Upper lobe of right lung (tissue), 1 donor: ENCODE measurements at regions not wholly inside any gene's neighbourhood (a gene's known extent, or its start where the extent isn't known, plus 50 kb on each side); places are given as distances from the start of the nearest gene placed in this dataset.
A peak's percentile ranks its signal among the peaks of the same experiment; 100 is the strongest.

ENCODE experiments used
- ATAC-seq: fragments of 200-7000 bp; cut with Tn5 transposase; one replicate; pipeline ENCODE4 v1.9.1; 2020; ENCODE audit warnings: mild to moderate bottlenecking, moderate library complexity
- DNase-seq: peaks from one replicate; pipeline ENCODE4 v3.0.0-alpha.2; 2020
- H3K27ac ChIP-seq: fragments of 200-600 bp; one replicate; pipeline ENCODE4 v1.8.0; 2022
- H3K27me3 ChIP-seq: fragments of 200-600 bp; one replicate; pipeline ENCODE4 v1.8.0; 2022; ENCODE audit warnings: mild to moderate bottlenecking
- H3K36me3 ChIP-seq: fragments of 200-600 bp; one replicate; pipeline ENCODE4 v1.8.0; 2022
- H3K4me1 ChIP-seq: fragments of 200-600 bp; one replicate; pipeline ENCODE4 v1.8.0; 2022
- H3K4me3 ChIP-seq: fragments of 200-600 bp; one replicate; pipeline ENCODE4 v1.8.0; 2022; ENCODE audit warnings: mild to moderate bottlenecking
- H3K9me3 ChIP-seq: fragments of 200-600 bp; one replicate; pipeline ENCODE4 v1.8.0; 2022
- CTCF ChIP-seq: fragments of 200-600 bp; IDR thresholded peaks from one replicate; pipeline ENCODE4 v1.8.0; 2022; ENCODE audit warnings: antibody characterized with exemption
- intact Hi-C: fragments of 100-400 bp; cut with DNase I; formaldehyde crosslinking; loops from one replicate; pipeline ENCODE4 v1.11.0; 2022
- donor health status: DM: no; HTN: yes; CAD: no; lungs with severe emphysema.

DNA sequence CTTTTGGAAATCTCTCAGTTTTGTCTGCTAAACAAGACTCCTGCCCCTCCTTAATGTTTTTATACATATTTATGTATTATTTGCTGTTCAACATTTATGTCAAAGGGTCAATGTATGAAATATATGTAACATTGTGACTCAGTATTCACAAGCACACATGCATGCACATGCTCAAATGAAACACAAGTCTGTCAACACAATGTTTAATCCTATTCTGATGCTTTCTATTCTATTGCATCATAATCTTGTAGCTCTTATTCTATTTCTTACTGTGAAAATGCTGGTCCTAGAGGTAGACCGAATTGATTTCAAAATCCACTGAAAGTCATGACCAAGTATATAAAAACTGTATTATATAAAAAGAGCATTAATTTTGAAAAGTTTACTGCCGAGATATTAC is 1463.3 kb downstream of the C4orf33 start:
- no peak for DNase-seq
- no peak for ATAC-seq
- Histone ChIP-seq H3K27ac (no peak overlapping the region), H3K27me3 (no peaks in the 10 kb centered on the region), H3K9me3 (no peaks in the 10 kb centered on the region), H3K4me3 (no peak overlapping the region), H3K36me3 (no peaks in the 10 kb centered on the region), H3K4me1 (no peaks in the 10 kb centered on the region)
- intact Hi-C loops, result no loop called here
- no peak for TF ChIP-seq CTCF

GRCh38 chr4:130563185-130563888 is 1467.4 kb downstream of the C4orf33 start:
- intact Hi-C loops, result no loop called here
- peak overlapping the region; percentile 29 for H3K4me3 ChIP-seq

DNA sequence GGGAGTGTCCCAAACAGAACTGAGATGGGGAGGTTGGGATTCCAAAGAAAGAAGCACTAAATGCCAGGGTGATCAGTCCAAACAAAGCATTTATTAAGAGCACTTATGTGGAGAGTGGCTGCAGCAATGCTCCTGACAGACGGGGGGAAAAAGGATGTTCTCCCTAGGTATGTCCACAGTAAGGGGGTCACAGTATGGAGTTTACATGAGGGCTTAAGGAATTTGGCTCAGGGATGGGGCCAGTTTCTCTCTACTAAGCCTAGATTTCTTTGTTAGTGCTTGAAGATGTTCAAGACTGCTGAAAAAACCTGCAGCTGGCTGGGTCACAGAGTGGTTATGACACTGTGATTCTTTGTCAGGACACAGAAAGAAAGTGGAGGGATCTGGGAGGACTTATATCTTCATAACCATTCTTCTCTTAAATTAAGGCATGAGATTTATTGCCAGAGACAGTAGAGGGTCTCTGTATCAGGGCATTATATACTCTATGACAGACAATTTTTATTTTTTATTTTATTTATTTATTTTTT is 1468.0 kb downstream of the C4orf33 start:
- Histone ChIP-seq H3K27ac (no peak overlapping the region), H3K4me3 (peak overlapping the region; percentile 29), H3K36me3 (no peaks in the 10 kb centered on the region), H3K9me3 (no peaks in the 10 kb centered on the region), H3K4me1 (no peaks in the 10 kb centered on the region), H3K27me3 (no peaks in the 10 kb centered on the region)
- ATAC-seq, result peak; percentile 31
- TF ChIP-seq CTCF, result no peak
- intact Hi-C loops, result no loop called here
- DNase-seq, result no peak

More at GRCh38 chr4:130563185-130563888, 1467.4 kb downstream of the C4orf33 start:
- Histone ChIP-seq H3K27me3 (no peaks in the 10 kb centered on the region), H3K27ac (no peak overlapping the region), H3K4me1 (no peaks in the 10 kb centered on the region), H3K9me3 (no peaks in the 10 kb centered on the region), H3K36me3 (no peaks in the 10 kb centered on the region)
- peak; percentile 34 for TF ChIP-seq CTCF
- DNase-seq (peak; percentile 62), ATAC-seq (peak; percentile 81)

DNA sequence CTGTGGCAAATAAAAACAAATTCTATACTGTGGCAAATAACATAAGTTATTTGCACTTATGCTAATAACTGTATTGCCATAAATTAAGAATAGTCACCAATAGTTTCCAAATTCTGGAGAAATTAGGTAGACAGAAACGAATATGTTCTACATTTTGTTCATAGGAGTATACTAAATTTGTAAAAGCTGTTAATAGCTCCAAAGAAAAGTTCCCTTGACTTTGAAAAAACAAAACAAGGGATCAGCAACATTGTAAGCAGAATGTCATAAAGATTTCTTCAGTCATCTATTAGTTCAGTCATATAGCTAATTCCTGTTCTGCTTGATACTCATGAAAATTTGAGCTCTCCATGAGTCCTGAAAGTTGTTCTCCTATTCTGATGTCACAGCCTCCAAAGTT is 1472.8 kb downstream of the C4orf33 start:
- no peaks in the 10 kb centered on the region for H3K9me3 ChIP-seq
- DNase-seq, result no peak
- H3K36me3 ChIP-seq, result no peaks in the 10 kb centered on the region
- no peak overlapping the region for H3K4me3 ChIP-seq
- intact Hi-C loops, result no loop called here
- no peak for ATAC-seq
- H3K4me1 ChIP-seq, result no peaks in the 10 kb centered on the region
- H3K27ac ChIP-seq, result no peak overlapping the region
- no peak for TF ChIP-seq CTCF
- H3K27me3 ChIP-seq, result no peaks in the 10 kb centered on the region

- no peak for ATAC-seq
- intact Hi-C loops, result no loop called here
- Histone ChIP-seq H3K27me3 (no peaks in the 10 kb centered on the region), H3K4me1 (no peaks in the 10 kb centered on the region), H3K4me3 (no peak overlapping the region), H3K36me3 (no peaks in the 10 kb centered on the region), H3K9me3 (no peaks in the 10 kb centered on the region), H3K27ac (no peak overlapping the region)
- no peak for DNase-seq
- no peak for TF ChIP-seq CTCF
Measured at GRCh38 chr4:130573742-130574141, 1477.8 kb downstream of the C4orf33 start.

- no peaks in the 10 kb centered on the region for H3K36me3 ChIP-seq
- DNase-seq (no peak), ATAC-seq (no peak)
- intact Hi-C loops, result no loop called here
- no peak overlapping the region for H3K27ac ChIP-seq
- H3K4me3 ChIP-seq, result no peak overlapping the region
- H3K4me1 ChIP-seq, result no peaks in the 10 kb centered on the region
- H3K9me3 ChIP-seq, result no peaks in the 10 kb centered on the region
- no peaks in the 10 kb centered on the region for H3K27me3 ChIP-seq
- no peak for TF ChIP-seq CTCF
Measured at GRCh38 chr4:130574215-130574614, 1478.3 kb downstream of the C4orf33 start.
